ENCODE measurements at regions not wholly inside any gene's neighbourhood (a gene's known extent, or its start where the extent isn't known, plus 50 kb on each side); places are given as distances from the start of the nearest gene placed in this dataset.
A peak's percentile ranks its signal among the peaks of the same experiment; 100 is the strongest.

DNA sequence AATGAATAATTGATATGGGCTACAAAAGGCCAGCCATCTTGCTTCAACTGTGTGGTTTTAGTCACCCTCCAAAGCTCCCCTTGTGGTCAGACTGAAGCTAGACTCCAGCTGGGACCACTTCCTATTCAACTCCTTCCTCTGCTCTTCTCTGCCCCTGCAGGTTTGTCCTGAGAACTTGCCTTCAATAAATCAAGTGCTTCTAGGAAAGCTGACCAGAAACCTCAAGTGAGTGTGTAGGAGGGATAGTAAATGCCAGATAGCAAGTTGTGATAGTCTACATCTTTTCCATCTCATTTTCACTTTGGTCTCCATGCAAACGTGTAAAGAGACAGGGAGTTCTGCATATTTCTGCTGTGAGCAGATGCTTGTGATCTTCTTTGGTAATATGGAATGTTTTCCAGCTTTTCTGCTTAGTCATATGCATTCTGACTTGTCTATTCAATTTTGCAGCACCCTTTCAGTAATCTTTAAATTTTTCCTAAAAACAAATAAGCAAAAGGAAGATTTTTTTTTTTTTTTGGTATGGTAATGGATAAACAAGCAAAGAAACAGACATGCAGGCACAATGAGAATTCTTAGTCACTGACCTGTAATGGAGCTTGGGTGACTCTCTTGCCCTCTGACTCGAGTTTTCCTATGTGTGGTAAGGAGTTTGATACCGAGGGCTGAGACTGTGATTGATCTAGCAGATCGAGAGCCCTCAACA lies 201.3 kb upstream of the BTBD3 start:
- Histone ChIP-seq H3K9ac (ENCODE audit: low read length) (no peak overlapping the region), H2AFZ (ENCODE audit: low read depth, low read length) (no peak overlapping the region), H4K20me1 (ENCODE audit: insufficient read depth, low read length) (no peaks in the 10 kb centered on the region), H3K4me2 (ENCODE audit: low read length) (peak overlapping the region; percentile 32), H3K27me3 (ENCODE audit: insufficient read depth, low read length) (no peaks in the 10 kb centered on the region), H3K36me3 (ENCODE audit: insufficient read depth, low read length) (no peaks in the 10 kb centered on the region), H3K9me3 (ENCODE audit: insufficient read depth, low read depth, low read length) (no peaks in the 10 kb centered on the region), H3K27ac (ENCODE audit: low read depth, low read length) (peak overlapping the region; percentile 18), H3K4me3 (ENCODE audit: insufficient read depth, low read depth, low read length) (no peak overlapping the region), H3K4me1 (ENCODE audit: insufficient read depth, low read length) (peaks cover 12% of the 10 kb centered on the region), H3K79me2 (ENCODE audit: insufficient read depth, low read length) (no peaks in the 10 kb centered on the region)
- H3K4me3 Mint-ChIP-seq (ENCODE audit: unreplicated experiment): no peak overlapping the region
- FAIRE-seq (peak; percentile 93), DNase-seq (ENCODE audit: low read depth) (peak; percentile 94)
- TF ChIP-seq EZH2 (IDR thresholded peaks at IDR 0.05; ENCODE audit: insufficient read depth, low read length): no peak
- TF ChIP-seq, protein P1, sequence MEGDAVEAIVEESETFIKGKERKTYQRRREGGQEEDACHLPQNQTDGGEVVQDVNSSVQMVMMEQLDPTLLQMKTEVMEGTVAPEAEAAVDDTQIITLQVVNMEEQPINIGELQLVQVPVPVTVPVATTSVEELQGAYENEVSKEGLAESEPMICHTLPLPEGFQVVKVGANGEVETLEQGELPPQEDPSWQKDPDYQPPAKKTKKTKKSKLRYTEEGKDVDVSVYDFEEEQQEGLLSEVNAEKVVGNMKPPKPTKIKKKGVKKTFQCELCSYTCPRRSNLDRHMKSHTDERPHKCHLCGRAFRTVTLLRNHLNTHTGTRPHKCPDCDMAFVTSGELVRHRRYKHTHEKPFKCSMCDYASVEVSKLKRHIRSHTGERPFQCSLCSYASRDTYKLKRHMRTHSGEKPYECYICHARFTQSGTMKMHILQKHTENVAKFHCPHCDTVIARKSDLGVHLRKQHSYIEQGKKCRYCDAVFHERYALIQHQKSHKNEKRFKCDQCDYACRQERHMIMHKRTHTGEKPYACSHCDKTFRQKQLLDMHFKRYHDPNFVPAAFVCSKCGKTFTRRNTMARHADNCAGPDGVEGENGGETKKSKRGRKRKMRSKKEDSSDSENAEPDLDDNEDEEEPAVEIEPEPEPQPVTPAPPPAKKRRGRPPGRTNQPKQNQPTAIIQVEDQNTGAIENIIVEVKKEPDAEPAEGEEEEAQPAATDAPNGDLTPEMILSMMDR (IDR thresholded peaks at IDR 0.05; ENCODE audit: insufficient read depth, low read depth, low read length): peak; percentile 72
- H3K27me3 Mint-ChIP-seq (ENCODE audit: low read depth, unreplicated experiment): peaks cover 2% of the 10 kb centered on the region
- H3K4me1 Mint-ChIP-seq (ENCODE audit: low read depth, unreplicated experiment): peaks cover 30% of the 10 kb centered on the region
- peak overlapping the region; percentile 96 for H3K27ac Mint-ChIP-seq (ENCODE audit: unreplicated experiment)
- no peaks in the 10 kb centered on the region for H3K9me3 Mint-ChIP-seq (ENCODE audit: unreplicated experiment)
- H3K36me3 Mint-ChIP-seq (ENCODE audit: low read depth, unreplicated experiment): no peaks in the 10 kb centered on the region

DNA sequence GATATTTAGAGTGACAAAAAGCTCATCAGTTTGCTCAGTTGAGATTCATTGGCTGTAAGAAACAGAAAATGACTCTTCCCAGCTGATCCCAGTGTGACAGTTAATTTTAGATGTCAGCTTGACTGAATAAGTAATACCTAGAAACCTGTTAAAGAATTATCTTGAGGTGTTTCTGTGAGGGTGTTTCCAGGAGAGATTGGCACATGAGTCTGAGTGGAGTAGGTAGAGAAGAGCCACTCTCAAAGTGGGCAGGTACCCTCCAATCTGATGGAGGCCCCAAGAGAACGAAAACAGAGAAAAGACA lies 200.8 kb upstream of the BTBD3 start:
- no peaks in the 10 kb centered on the region for H3K9me3 Mint-ChIP-seq (ENCODE audit: unreplicated experiment)
- no peaks in the 10 kb centered on the region for H3K9me3 ChIP-seq (ENCODE audit: insufficient read depth, low read depth, low read length)
- peak overlapping the region; percentile 96 for H3K27ac Mint-ChIP-seq (ENCODE audit: unreplicated experiment)
- H3K27ac ChIP-seq (ENCODE audit: low read depth, low read length): peak overlapping the region; percentile 18
- no peaks in the 10 kb centered on the region for H3K36me3 ChIP-seq (ENCODE audit: insufficient read depth, low read length)
- peaks cover 2% of the 10 kb centered on the region for H3K27me3 Mint-ChIP-seq (ENCODE audit: low read depth, unreplicated experiment)
- H3K9ac ChIP-seq (ENCODE audit: low read length): no peak overlapping the region
- peaks cover 30% of the 10 kb centered on the region for H3K4me1 Mint-ChIP-seq (ENCODE audit: low read depth, unreplicated experiment)
- no peaks in the 10 kb centered on the region for H4K20me1 ChIP-seq (ENCODE audit: insufficient read depth, low read length)
- no peak overlapping the region for H3K4me3 Mint-ChIP-seq (ENCODE audit: unreplicated experiment)
- peaks cover 12% of the 10 kb centered on the region for H3K4me1 ChIP-seq (ENCODE audit: insufficient read depth, low read length)
- TF ChIP-seq EZH2 (IDR thresholded peaks at IDR 0.05; ENCODE audit: insufficient read depth, low read length): no peak
- TF ChIP-seq, protein P1 (IDR thresholded peaks at IDR 0.05; ENCODE audit: insufficient read depth, low read depth, low read length): no peak
- no peak overlapping the region for H2AFZ ChIP-seq (ENCODE audit: low read depth, low read length)
- no peaks in the 10 kb centered on the region for H3K27me3 ChIP-seq (ENCODE audit: insufficient read depth, low read length)
- H3K36me3 Mint-ChIP-seq (ENCODE audit: low read depth, unreplicated experiment): no peaks in the 10 kb centered on the region
- H3K79me2 ChIP-seq (ENCODE audit: insufficient read depth, low read length): no peaks in the 10 kb centered on the region
- peak overlapping the region; percentile 32 for H3K4me2 ChIP-seq (ENCODE audit: low read length)
- no peak overlapping the region for H3K4me3 ChIP-seq (ENCODE audit: insufficient read depth, low read depth, low read length)
- FAIRE-seq (no peak), DNase-seq (ENCODE audit: low read depth) (no peak)

DNA sequence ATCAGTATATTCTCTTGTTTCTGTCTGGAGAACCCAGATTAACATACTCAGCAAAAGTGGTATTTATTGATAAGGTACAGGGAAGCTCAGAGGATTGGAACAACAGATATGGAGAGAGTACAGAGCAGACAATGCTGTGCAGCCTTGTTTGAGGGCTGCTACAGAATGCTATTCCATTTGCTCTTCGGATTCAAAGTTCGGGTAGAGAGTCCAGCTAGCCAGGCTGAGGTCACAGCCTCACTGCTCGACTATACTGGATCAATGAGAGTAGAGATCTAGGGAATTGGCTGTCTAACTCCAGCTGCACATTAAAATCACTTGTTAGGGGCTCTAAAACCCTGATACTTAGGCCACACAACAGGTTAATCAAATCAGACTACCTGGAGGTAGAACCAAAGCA lies 200.1 kb upstream of the BTBD3 start:
- Histone ChIP-seq H4K20me1 (ENCODE audit: insufficient read depth, low read length) (no peaks in the 10 kb centered on the region), H3K4me2 (ENCODE audit: low read length) (no peak overlapping the region), H3K4me1 (ENCODE audit: insufficient read depth, low read length) (peaks cover 12% of the 10 kb centered on the region), H3K36me3 (ENCODE audit: insufficient read depth, low read length) (no peaks in the 10 kb centered on the region), H2AFZ (ENCODE audit: low read depth, low read length) (no peak overlapping the region), H3K9ac (ENCODE audit: low read length) (no peak overlapping the region), H3K9me3 (ENCODE audit: insufficient read depth, low read depth, low read length) (no peaks in the 10 kb centered on the region), H3K27me3 (ENCODE audit: insufficient read depth, low read length) (no peaks in the 10 kb centered on the region), H3K4me3 (ENCODE audit: insufficient read depth, low read depth, low read length) (no peak overlapping the region), H3K79me2 (ENCODE audit: insufficient read depth, low read length) (no peaks in the 10 kb centered on the region), H3K27ac (ENCODE audit: low read depth, low read length) (no peak overlapping the region)
- no peak overlapping the region for H3K4me3 Mint-ChIP-seq (ENCODE audit: unreplicated experiment)
- no peaks in the 10 kb centered on the region for H3K36me3 Mint-ChIP-seq (ENCODE audit: low read depth, unreplicated experiment)
- TF ChIP-seq EZH2 (IDR thresholded peaks at IDR 0.05; ENCODE audit: insufficient read depth, low read length): no peak
- TF ChIP-seq, protein P1 (IDR thresholded peaks at IDR 0.05; ENCODE audit: insufficient read depth, low read depth, low read length): no peak
- FAIRE-seq: no peak
- peaks cover 30% of the 10 kb centered on the region for H3K4me1 Mint-ChIP-seq (ENCODE audit: low read depth, unreplicated experiment)
- no peaks in the 10 kb centered on the region for H3K9me3 Mint-ChIP-seq (ENCODE audit: unreplicated experiment)
- DNase-seq (ENCODE audit: low read depth): no peak
- H3K27me3 Mint-ChIP-seq (ENCODE audit: low read depth, unreplicated experiment): no peaks in the 10 kb centered on the region
- peak overlapping the region; percentile 96 for H3K27ac Mint-ChIP-seq (ENCODE audit: unreplicated experiment)
